K562 (cell line): ENCODE measurements at regions not wholly inside any gene's neighbourhood (a gene's known extent, or its start where the extent isn't known, plus 50 kb on each side); places are given as distances from the start of the nearest gene placed in this dataset.
A peak's percentile ranks its signal among the peaks of the same experiment; 100 is the strongest.

Experiments used
- AFF1 ChIP-seq, 2 experiments: fragments of 450-650 bp; IDR thresholded peaks; 2 replicates each; pipeline ENCODE4 v1.6.1; 2018; ENCODE audit warnings: mild to moderate bottlenecking in 2 of 2, low read depth in 1 of 2; ENCODE audit not compliant: partially characterized antibody in 2 of 2
- BACH1 ChIP-seq: fragments of 200-800 bp; sonication (Bioruptor generic); IDR thresholded peaks from 2 replicates; pipeline ENCODE4 v1.6.1; 2016; ENCODE audit warnings: missing genetic modification characterization, missing compliant biosample characterization
- CEBPG ChIP-seq, 3 experiments: fragments of 200-800 bp in 1 of 3; sonication (Bioruptor generic) in 1 of 3; sonication (generic) in 1 of 3; formaldehyde crosslinking in 1 of 3; IDR thresholded peaks in 2 of 3; conservative IDR thresholded peaks in 1 of 3; 2 replicates each; pipeline versions ENCODE4 v1.6.1 to v1.8.0; 2016 to 2022; ENCODE audit warnings: missing compliant biosample characterization in 2 of 3, missing genetic modification characterization in 2 of 3, mild to moderate bottlenecking in 1 of 3, missing genetic modification reagents in 1 of 3
- ETS2 ChIP-seq: IDR thresholded peaks from 2 replicates; pipeline ENCODE4 v1.6.1; 2016; ENCODE audit warnings: borderline replicate concordance, missing genetic modification characterization, mild to moderate bottlenecking, moderate library complexity, missing compliant biosample characterization; ENCODE audit not compliant: poor library complexity, severe bottlenecking
- HNRNPLL ChIP-seq: fragments of 200-400 bp; formaldehyde crosslinking; IDR thresholded peaks from 2 replicates; pipeline ENCODE4 v1.6.1; 2017; ENCODE audit warnings: low read length, low read depth, mild to moderate bottlenecking; ENCODE audit not compliant: poor library complexity, severe bottlenecking
- MAFK ChIP-seq: IDR thresholded peaks from 2 replicates; pipeline ENCODE4 v1.6.1; 2011; ENCODE audit warnings: low read length, improper control_type of control experiment
- MCM2 ChIP-seq: fragments of 450-650 bp; IDR thresholded peaks from 2 replicates; pipeline ENCODE4 v1.6.1; 2017; ENCODE audit warnings: low read depth, mild to moderate bottlenecking
- MEF2D ChIP-seq: conservative IDR thresholded peaks from 2 replicates; pipeline ENCODE4 v1.6.1; 2016; ENCODE audit warnings: low read depth, missing genetic modification characterization, missing compliant biosample characterization
- NR2C2 ChIP-seq, 2 experiments: fragments of 200-800 bp in 1 of 2; sonication (Bioruptor generic) in 1 of 2; sonication (generic) in 1 of 2; formaldehyde crosslinking in 1 of 2; IDR thresholded peaks; 2 replicates each; pipeline versions ENCODE4 v1.6.1 to v1.8.0; 2016 to 2022; ENCODE audit warnings: mild to moderate bottlenecking in 1 of 2, missing compliant biosample characterization in 1 of 2, missing genetic modification characterization in 1 of 2, missing genetic modification reagents in 1 of 2
- OTX1 ChIP-seq: fragments of 450-650 bp; formaldehyde crosslinking; IDR thresholded peaks from 2 replicates; pipeline ENCODE4 v1.4.0; 2022; ENCODE audit warnings: mild to moderate bottlenecking
- POLR3G ChIP-seq: IDR thresholded peaks from 2 replicates; pipeline ENCODE4 v1.6.1; 2011; ENCODE audit not compliant: insufficient read length, insufficient replicate concordance; ENCODE audit errors: extremely low read depth
- RBM39 ChIP-seq: fragments of 200-400 bp; formaldehyde crosslinking; optimal IDR thresholded peaks from 2 replicates; pipeline ENCODE3; 2018; ENCODE audit warnings: low read depth, low read length
- SMARCA4 ChIP-seq: fragments of 450-650 bp; IDR thresholded peaks from 2 replicates; pipeline ENCODE4 v1.6.1; 2016
- TEAD4 ChIP-seq, 2 experiments: sonication (generic) in 1 of 2; formaldehyde crosslinking in 1 of 2; IDR thresholded peaks; 2 replicates each; pipeline versions ENCODE4 v1.6.1 to v1.8.0; 2012 to 2022; ENCODE audit warnings: borderline replicate concordance in 1 of 2, inconsistent platforms in 1 of 2, low read length in 1 of 2, mild to moderate bottlenecking in 1 of 2, missing genetic modification reagents in 1 of 2
- YY1 ChIP-seq, 3 experiments: IDR thresholded peaks; 2 replicates each; pipeline ENCODE4 v1.6.1; 2011; ENCODE audit warnings: low read length in 2 of 3, mild to moderate bottlenecking in 2 of 3, moderate library complexity in 2 of 3, borderline replicate concordance in 1 of 3, control low read depth in 1 of 3, low read depth in 1 of 3; ENCODE audit not compliant: insufficient read depth in 3 of 3, insufficient replicate concordance in 2 of 3, control insufficient read depth in 1 of 3, insufficient read length in 1 of 3; ENCODE audit errors: extremely low read depth in 1 of 3
- ZKSCAN1 ChIP-seq: fragments of 150-350 bp; IDR thresholded peaks from 2 replicates; pipeline ENCODE4 v1.6.1; 2016; ENCODE audit warnings: low read depth, low read length
- ZNF512 ChIP-seq: IDR thresholded peaks from 2 replicates; pipeline ENCODE4 v1.6.1; 2016; ENCODE audit warnings: missing genetic modification characterization, missing compliant biosample characterization
- ZNF79 ChIP-seq: fragments of 250-450 bp; sonication (Bioruptor Pico); IDR thresholded peaks from 2 replicates; pipeline ENCODE4 v1.4.0; 2020; ENCODE audit warnings: low read depth, mild to moderate bottlenecking, moderate library complexity
- TF ChIP-seq, protein P1 (sequence below): sonication (generic); IDR thresholded peaks from 2 replicates; pipeline ENCODE4 v1.6.1; 2016

DNA sequence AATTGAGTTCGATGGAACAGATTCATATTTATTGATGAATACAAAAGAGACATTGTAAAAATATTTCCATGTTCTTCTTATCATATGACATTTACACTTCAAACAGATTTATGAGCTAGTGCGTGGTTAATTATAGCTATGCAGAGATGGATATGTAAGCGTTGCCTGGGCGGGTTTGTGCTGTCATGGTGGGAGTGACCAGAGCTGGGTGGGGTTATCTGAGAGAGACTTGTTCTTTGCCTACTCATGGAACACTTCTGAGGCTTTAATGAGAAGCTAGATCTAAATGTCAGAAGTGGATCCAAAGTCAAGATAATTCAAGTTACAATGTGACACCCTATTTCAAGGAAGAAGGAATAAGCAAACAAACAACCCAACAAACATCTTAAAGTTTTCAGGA is 162.3 kb upstream of the ZEB2 start (continued):
- TF ChIP-seq YY1 (IDR thresholded peaks at IDR 0.05; ENCODE audit: borderline replicate concordance in 1 of 3, control insufficient read depth in 1 of 3, extremely low read depth in 1 of 3, insufficient read depth in 3 of 3, insufficient read length in 1 of 3, insufficient replicate concordance in 2 of 3, low read depth in 1 of 3, low read length in 2 of 3) (peak in 1 of 3 experiments; percentile 29), MEF2D (tag) (peak; percentile 70; the same call in 1 of the 2 replicates), NR2C2 (CRISPR knock-in tag; IDR thresholded peaks at IDR 0.05) (no peak), NR2C2 (tag; IDR thresholded peaks at IDR 0.05) (no peak), SMARCA4 (peak; percentile 58; the same call in 1 of the 2 replicates), AFF1 (IDR thresholded peaks at IDR 0.05; ENCODE audit: low read depth in 1 of 2, partially characterized antibody in 2 of 2) (no peak), POLR3G (no peak), MAFK (peak; percentile 37; the same call in 1 of the 2 replicates), BACH1 (tag) (peak; percentile 44; the same call in 1 of the 2 replicates), TEAD4 (IDR thresholded peaks at IDR 0.05; ENCODE audit: low read length) (0 out of 2 replicates have a peak, but pooled peaks have one; percentile 23), TEAD4 (CRISPR knock-in tag; IDR thresholded peaks at IDR 0.05; ENCODE audit: borderline replicate concordance) (no peak), OTX1 (CRISPR knock-in tag) (no peak), ZKSCAN1 (no peak), ZNF79 (CRISPR knock-in tag) (no peak), MCM2 (no peak), RBM39 (no peak), CEBPG (CRISPR knock-in tag; IDR thresholded peaks at IDR 0.05) (no peak), CEBPG (tag; conservative IDR thresholded peaks at IDR 0.05 in 1 of 2, IDR thresholded peaks at IDR 0.05 in 1 of 2) (no peak), ETS2 (tag) (no peak), HNRNPLL (no peak), ZNF512 (no peak)
- TF ChIP-seq, protein P1, sequence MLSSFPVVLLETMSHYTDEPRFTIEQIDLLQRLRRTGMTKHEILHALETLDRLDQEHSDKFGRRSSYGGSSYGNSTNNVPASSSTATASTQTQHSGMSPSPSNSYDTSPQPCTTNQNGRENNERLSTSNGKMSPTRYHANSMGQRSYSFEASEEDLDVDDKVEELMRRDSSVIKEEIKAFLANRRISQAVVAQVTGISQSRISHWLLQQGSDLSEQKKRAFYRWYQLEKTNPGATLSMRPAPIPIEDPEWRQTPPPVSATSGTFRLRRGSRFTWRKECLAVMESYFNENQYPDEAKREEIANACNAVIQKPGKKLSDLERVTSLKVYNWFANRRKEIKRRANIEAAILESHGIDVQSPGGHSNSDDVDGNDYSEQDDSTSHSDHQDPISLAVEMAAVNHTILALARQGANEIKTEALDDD, result peak; percentile 62; the same call in 1 of the 2 replicates
